GM18870 (cell line): ENCODE measurements at regions not wholly inside any gene's neighbourhood (a gene's known extent, or its start where the extent isn't known, plus 50 kb on each side); places are given as distances from the start of the nearest gene placed in this dataset.
"Not testable (repeated sequence)": the region's sequence is repeated elsewhere in the genome, so short reads cannot be mapped to it uniquely, and the experiment has no call there.

Experiments
- ATAC-seq: cut with Tn5 transposase; IDR thresholded peaks from one replicate; pipeline ENCODE4 v1.9.1; 2021; ENCODE audit warnings: moderate library complexity; ENCODE audit not compliant: unreplicated experiment

GRCh38 chr5:171706736-171707441 is 78.7 kb upstream of the SMIM23 start:
- ATAC-seq: no peak

- ATAC-seq: no peak
Measured at GRCh38 chr5:171707442-171707792, 78.2 kb upstream of the SMIM23 start.

- no peak for ATAC-seq
Measured at GRCh38 chr5:171709930-171710329, 75.7 kb upstream of the SMIM23 start.

GRCh38 chr5:171710451-171711024 is 75.1 kb upstream of the SMIM23 start:
- ATAC-seq: no peak

GRCh38 chr5:171711571-171711970 is 74.0 kb upstream of the SMIM23 start:
- ATAC-seq: no peak

- no peak for ATAC-seq
Measured at GRCh38 chr5:171712616-171713015, 73.0 kb upstream of the SMIM23 start.

- no peak for ATAC-seq
Measured at GRCh38 chr5:171713152-171713551, 72.5 kb upstream of the SMIM23 start.

- no peak for ATAC-seq
Measured at GRCh38 chr5:171714261-171714660, 71.4 kb upstream of the SMIM23 start.

- ATAC-seq: no peak
Measured at GRCh38 chr5:171714851-171715250, 70.8 kb upstream of the SMIM23 start.

- no peak for ATAC-seq
Measured at GRCh38 chr5:171715551-171715950, 70.1 kb upstream of the SMIM23 start.

GRCh38 chr5:171720086-171720485 is 65.5 kb upstream of the SMIM23 start:
- no peak for ATAC-seq

- no peak for ATAC-seq
Measured at GRCh38 chr5:171721464-171721863, 64.2 kb upstream of the SMIM23 start.

GRCh38 chr5:171724468-171725204 is 61.0 kb upstream of the SMIM23 start:
- ATAC-seq: no peak

GRCh38 chr5:171725205-171725601 is 60.4 kb upstream of the SMIM23 start:
- ATAC-seq: no peak

GRCh38 chr5:171726819-171727218 is 58.8 kb upstream of the SMIM23 start:
- ATAC-seq: not testable (repeated sequence)

GRCh38 chr5:171728686-171729085 is 56.9 kb upstream of the SMIM23 start:
- no peak for ATAC-seq
